GM23248 (cell line): ENCODE measurements at regions not wholly inside any gene's neighbourhood (a gene's known extent, or its start where the extent isn't known, plus 50 kb on each side); places are given as distances from the start of the nearest gene placed in this dataset.

Source experiments
- DNase-seq: peaks from one replicate; pipeline ENCODE4 v3.0.0-alpha.2; 2015
- H2AFZ ChIP-seq: fragments of 200-600 bp; sonication (generic); 2 replicates; pipeline ENCODE4 v1.6.1; 2016; ENCODE audit warnings: antibody characterized with exemption
- H3F3A ChIP-seq: fragments of 200-600 bp; sonication (generic); 2 replicates; pipeline ENCODE4 v1.6.1; 2016; ENCODE audit warnings: mild to moderate bottlenecking, antibody characterized with exemption, mixed run types; ENCODE audit not compliant: insufficient read depth
- H3K27ac ChIP-seq: fragments of 200-600 bp; sonication (generic); 2 replicates; pipeline ENCODE4 v1.5.1; 2016; ENCODE audit warnings: mild to moderate bottlenecking
- H3K27me3 ChIP-seq: fragments of 200-600 bp; sonication (generic); replicated peaks from 2 replicates; pipeline ENCODE4 v1.6.1; 2016; ENCODE audit warnings: mild to moderate bottlenecking; ENCODE audit not compliant: insufficient read depth
- H3K36me3 ChIP-seq: fragments of 200-600 bp; sonication (generic); 2 replicates; pipeline ENCODE4 v1.6.1; 2016; ENCODE audit warnings: low read depth, mild to moderate bottlenecking
- H3K4me1 ChIP-seq: fragments of 200-600 bp; sonication (generic); 2 replicates; pipeline ENCODE4 v1.6.1; 2016; ENCODE audit warnings: mild to moderate bottlenecking; ENCODE audit not compliant: insufficient read depth
- H3K4me2 ChIP-seq: fragments of 200-600 bp; sonication (generic); one replicate; pipeline ENCODE4 v1.6.1; 2016; ENCODE audit warnings: mild to moderate bottlenecking; ENCODE audit not compliant: unreplicated experiment
- H3K4me3 ChIP-seq: fragments of 200-600 bp; sonication (generic); 2 replicates; pipeline ENCODE4 v1.5.1; 2016; ENCODE audit warnings: mild to moderate bottlenecking
- H3K79me2 ChIP-seq: fragments of 200-600 bp; sonication (generic); 2 replicates; pipeline ENCODE4 v1.6.1; 2016; ENCODE audit warnings: mild to moderate bottlenecking; ENCODE audit not compliant: insufficient read depth
- H3K9ac ChIP-seq: fragments of 200-600 bp; sonication (generic); 2 replicates; pipeline ENCODE4 v1.6.1; 2016; ENCODE audit warnings: mild to moderate bottlenecking
- H3K9me2 ChIP-seq: fragments of 200-600 bp; sonication (generic); 2 replicates; pipeline ENCODE4 v1.6.1; 2016; ENCODE audit warnings: mixed run types, mild to moderate bottlenecking, moderate library complexity; ENCODE audit not compliant: insufficient read depth
- H3K9me3 ChIP-seq: fragments of 200-600 bp; sonication (generic); one replicate; pipeline ENCODE4 v1.6.1; 2017; ENCODE audit warnings: low read depth
- H4K20me1 ChIP-seq: fragments of 200-600 bp; sonication (generic); 2 replicates; pipeline ENCODE4 v1.6.0; 2016; ENCODE audit not compliant: insufficient read depth
- EZH2 ChIP-seq: fragments of 200-600 bp; sonication (generic); IDR thresholded peaks from 2 replicates; pipeline ENCODE4 v1.6.1; 2018; ENCODE audit warnings: antibody characterized with exemption, mild to moderate bottlenecking; ENCODE audit not compliant: insufficient read depth, poor library complexity, severe bottlenecking
- EZH2phosphoT487 ChIP-seq: fragments of 200-600 bp; sonication (generic); IDR thresholded peaks from 2 replicates; pipeline ENCODE4 v1.6.1; 2018; ENCODE audit warnings: antibody characterized with exemption, moderate library complexity, mild to moderate bottlenecking, low read depth; ENCODE audit not compliant: insufficient read depth
- WGBS, 2 experiments: methylation state at CpG; one replicate each; pipeline ENCODE4 v1.1.6; 2015 to 2017; ENCODE audit warnings: low lambda C conversion rate in 2 of 2, low coverage in 1 of 2; ENCODE audit errors: missing lambda C conversion rate in 2 of 2; 5-methylcytosine and 5-hydroxymethylcytosine counted together
- in situ Hi-C: fragments of 300-500 bp; cut with MboI; formaldehyde crosslinking; loops from 2 replicates; pipeline ENCODE4 v1.15.0; 2020

GRCh38 chr6:144931172-144932035, 646.3 kb downstream of the UTRN start:
- in situ Hi-C loops, result no loop called here
- Histone ChIP-seq H3F3A (0 out of 2 replicates have a peak, but pooled peaks cover under 1% of the 10 kb centered on the region), H3K9ac (no peak overlapping the region), H3K9me2 (no peaks in the 10 kb centered on the region), H3K4me1 (peaks cover 6% of the 10 kb centered on the region), H3K79me2 (no peaks in the 10 kb centered on the region), H3K4me2 (no peak overlapping the region), H3K4me3 (no peak overlapping the region), H3K27me3 (no peaks in the 10 kb centered on the region), H4K20me1 (no peaks in the 10 kb centered on the region), H3K9me3 (no peaks in the 10 kb centered on the region), H3K36me3 (no peaks in the 10 kb centered on the region), H2AFZ (peak overlapping the region; percentile 69), H3K27ac (no peak overlapping the region)
- DNase-seq, result peak; percentile 66
- no peak for TF ChIP-seq EZH2
- TF ChIP-seq EZH2phosphoT487, result no peak
- WGBS, 2 experiments, result 38 to 40% methylated on average over 6 of the region's 6 CpGs

DNA sequence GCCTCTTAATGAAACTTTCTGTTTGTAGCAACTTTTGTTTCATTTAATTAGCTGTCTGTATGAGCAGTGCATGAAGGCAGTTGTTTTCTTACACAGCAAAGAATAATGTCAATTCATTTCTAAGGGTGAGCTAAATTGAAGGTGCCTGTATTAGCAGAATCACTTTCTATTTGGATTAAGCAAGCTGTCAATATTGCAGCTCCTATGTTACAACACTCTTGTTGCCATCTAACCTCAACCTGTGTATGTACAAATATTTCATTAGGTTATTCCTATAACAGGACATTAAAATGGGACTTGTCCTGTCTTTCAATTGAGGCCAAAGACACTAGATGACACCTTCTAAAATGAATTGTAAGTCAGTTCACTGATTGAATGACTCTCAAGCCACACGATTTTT, 647.5 kb downstream of the UTRN start:
- Histone ChIP-seq H3K4me1 (peaks cover 15% of the 10 kb centered on the region), H3K9ac (no peak overlapping the region), H3K79me2 (no peaks in the 10 kb centered on the region), H3F3A (peaks cover 10% of the 10 kb centered on the region), H3K27me3 (no peaks in the 10 kb centered on the region), H3K9me2 (no peaks in the 10 kb centered on the region), H3K4me2 (no peak overlapping the region), H4K20me1 (no peaks in the 10 kb centered on the region), H3K9me3 (no peaks in the 10 kb centered on the region), H3K27ac (no peak overlapping the region), H3K36me3 (no peaks in the 10 kb centered on the region), H3K4me3 (no peak overlapping the region), H2AFZ (no peak overlapping the region)
- in situ Hi-C loops, result no loop called here
- 88 to 96% methylated on average over 1 of the region's 1 CpG for WGBS, 2 experiments
- DNase-seq, result no peak
- TF ChIP-seq EZH2phosphoT487, result no peak
- TF ChIP-seq EZH2, result no peak

DNA sequence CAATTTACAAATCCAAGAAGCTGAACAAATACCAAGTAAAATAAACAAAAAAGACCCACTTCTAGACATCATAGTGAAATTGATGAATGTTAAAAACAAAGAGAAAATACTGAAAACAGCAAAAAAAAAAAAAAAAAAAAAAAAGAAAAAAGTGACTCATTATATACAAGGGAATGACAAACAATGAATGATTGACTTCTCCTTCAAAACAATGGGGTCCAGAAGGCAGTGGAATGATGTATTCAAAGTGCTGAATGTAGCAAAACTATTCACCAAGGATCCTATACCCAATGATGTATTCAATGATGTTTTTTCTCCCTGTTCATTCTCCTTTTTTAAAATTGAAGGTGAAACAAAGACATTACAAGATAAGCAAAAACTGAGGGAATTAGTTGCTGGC, 650.0 kb downstream of the UTRN start:
- Histone ChIP-seq H3K4me3 (no peak overlapping the region), H3K27me3 (no peaks in the 10 kb centered on the region), H2AFZ (no peak overlapping the region), H3K4me2 (no peak overlapping the region), H3K36me3 (no peaks in the 10 kb centered on the region), H3K9me2 (no peaks in the 10 kb centered on the region), H3K9ac (no peak overlapping the region), H3K4me1 (peaks cover 20% of the 10 kb centered on the region), H3K9me3 (no peaks in the 10 kb centered on the region), H3K27ac (no peak overlapping the region), H4K20me1 (no peaks in the 10 kb centered on the region), H3F3A (peaks cover 10% of the 10 kb centered on the region), H3K79me2 (no peaks in the 10 kb centered on the region)
- no peak for DNase-seq
- TF ChIP-seq EZH2, result no peak
- TF ChIP-seq EZH2phosphoT487, result no peak
- in situ Hi-C loops, result no loop called here

GRCh38 chr6:144935661-144936060, 650.5 kb downstream of the UTRN start:
- no peaks in the 10 kb centered on the region for H3K9me3 ChIP-seq
- peaks cover 10% of the 10 kb centered on the region for H3F3A ChIP-seq
- H3K4me2 ChIP-seq, result no peak overlapping the region
- H3K79me2 ChIP-seq, result no peaks in the 10 kb centered on the region
- no peak overlapping the region for H3K9ac ChIP-seq
- H3K9me2 ChIP-seq, result no peaks in the 10 kb centered on the region
- no peaks in the 10 kb centered on the region for H3K27me3 ChIP-seq
- no peak overlapping the region for H2AFZ ChIP-seq
- H3K27ac ChIP-seq, result no peak overlapping the region
- TF ChIP-seq EZH2phosphoT487 (no peak), EZH2 (no peak)
- in situ Hi-C loops, result no loop called here
- no peak for DNase-seq
- 95 to 100% methylated on average over 1 of the region's 1 CpG for WGBS, 2 experiments
- H3K36me3 ChIP-seq, result no peaks in the 10 kb centered on the region
- H3K4me1 ChIP-seq, result peaks cover 24% of the 10 kb centered on the region
- no peak overlapping the region for H3K4me3 ChIP-seq
- H4K20me1 ChIP-seq, result no peaks in the 10 kb centered on the region
